Loucy (cell line): ENCODE measurements at regions not wholly inside any gene's neighbourhood (a gene's known extent, or its start where the extent isn't known, plus 50 kb on each side); places are given as distances from the start of the nearest gene placed in this dataset.

ENCODE experiments used
- CTCF ChIP-seq: fragments of 200-600 bp; sonication (generic); conservative IDR thresholded peaks from 2 replicates; pipeline ENCODE4 v1.5.1; 2014; ENCODE audit warnings: mild to moderate bottlenecking, antibody characterized with exemption, low read length
- EZH2phosphoT487 ChIP-seq: fragments of 200-600 bp; IDR thresholded peaks from 2 replicates; pipeline ENCODE4 v1.6.1; 2018; ENCODE audit warnings: antibody characterized with exemption, mild to moderate bottlenecking, moderate library complexity, borderline replicate concordance

- TF ChIP-seq CTCF (no peak), EZH2phosphoT487 (no peak)
These were observed 415.2 kb downstream of the GABRB3 start for GRCh38 chr15:26357653-26358052.
